GM18861 (cell line): ENCODE measurements at regions not wholly inside any gene's neighbourhood (a gene's known extent, or its start where the extent isn't known, plus 50 kb on each side); places are given as distances from the start of the nearest gene placed in this dataset.

ENCODE experiments used
- ATAC-seq: cut with Tn5 transposase; IDR thresholded peaks from one replicate; pipeline ENCODE4 v1.9.1; 2021; ENCODE audit not compliant: unreplicated experiment

- ATAC-seq: no peak
Measured at GRCh38 chr13:90403330-90404082, 944.0 kb upstream of the MIR17HG start.

GRCh38 chr13:90405301-90405700, 942.2 kb upstream of the MIR17HG start:
- no peak for ATAC-seq

GRCh38 chr13:90412980-90413379, 934.5 kb upstream of the MIR17HG start:
- no peak for ATAC-seq

GRCh38 chr13:90413548-90413947, 933.9 kb upstream of the MIR17HG start:
- no peak for ATAC-seq

- no peak for ATAC-seq
Measured at GRCh38 chr13:90414691-90415596, 932.5 kb upstream of the MIR17HG start.

GRCh38 chr13:90415902-90416301, 931.6 kb upstream of the MIR17HG start:
- ATAC-seq: no peak

GRCh38 chr13:90416519-90416918, 931.0 kb upstream of the MIR17HG start:
- no peak for ATAC-seq

- ATAC-seq: no peak
Measured at GRCh38 chr13:90416938-90417337, 930.5 kb upstream of the MIR17HG start.

- ATAC-seq: no peak
Measured at GRCh38 chr13:90420683-90421082, 926.8 kb upstream of the MIR17HG start.

GRCh38 chr13:90427322-90428272, 919.9 kb upstream of the MIR17HG start:
- ATAC-seq: no peak

- no peak for ATAC-seq
Measured at GRCh38 chr13:90428522-90429210, 918.8 kb upstream of the MIR17HG start.

GRCh38 chr13:90430127-90430526, 917.4 kb upstream of the MIR17HG start:
- ATAC-seq: no peak

GRCh38 chr13:90436697-90437096, 910.8 kb upstream of the MIR17HG start:
- ATAC-seq: no peak

- ATAC-seq: no peak
Measured at GRCh38 chr13:90438576-90438975, 908.9 kb upstream of the MIR17HG start.

- ATAC-seq: no peak
Measured at GRCh38 chr13:90443268-90443667, 904.2 kb upstream of the MIR17HG start.

GRCh38 chr13:90444232-90444631, 903.3 kb upstream of the MIR17HG start:
- ATAC-seq: no peak

- no peak for ATAC-seq
Measured at GRCh38 chr13:90445179-90445578, 902.3 kb upstream of the MIR17HG start.

GRCh38 chr13:90447034-90447733, 900.3 kb upstream of the MIR17HG start:
- ATAC-seq: no peak

- ATAC-seq: no peak
Measured at GRCh38 chr13:90447734-90448101, 899.8 kb upstream of the MIR17HG start.
